ENCODE measurements at regions not wholly inside any gene's neighbourhood (a gene's known extent, or its start where the extent isn't known, plus 50 kb on each side); places are given as distances from the start of the nearest gene placed in this dataset.
A peak's percentile ranks its signal among the peaks of the same experiment; 100 is the strongest.
"Not testable (repeated sequence)": the region's sequence is repeated elsewhere in the genome, so short reads cannot be mapped to it uniquely, and the experiment has no call there.

DNA sequence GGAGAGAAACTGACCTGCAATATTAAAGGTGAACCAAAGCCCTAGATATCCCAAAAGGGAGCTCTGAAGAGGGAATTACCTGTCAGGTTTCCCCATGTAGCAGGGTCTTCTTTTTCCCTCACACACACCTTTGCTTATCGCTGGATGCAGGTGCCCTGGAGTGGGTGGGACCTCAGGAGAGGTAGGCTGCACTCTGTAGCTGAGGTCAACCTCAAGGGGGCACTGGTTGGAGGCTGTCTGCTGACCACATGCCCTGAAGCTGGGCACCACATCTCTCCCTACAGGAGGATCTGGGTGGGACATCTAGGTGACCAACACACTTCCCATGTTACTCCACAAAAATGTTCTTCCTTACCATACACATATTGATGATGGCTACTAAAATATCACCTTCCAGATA, 298.7 kb upstream of the USP25 start:
- DNase-seq (ENCODE audit: low read depth): no peak

DNA sequence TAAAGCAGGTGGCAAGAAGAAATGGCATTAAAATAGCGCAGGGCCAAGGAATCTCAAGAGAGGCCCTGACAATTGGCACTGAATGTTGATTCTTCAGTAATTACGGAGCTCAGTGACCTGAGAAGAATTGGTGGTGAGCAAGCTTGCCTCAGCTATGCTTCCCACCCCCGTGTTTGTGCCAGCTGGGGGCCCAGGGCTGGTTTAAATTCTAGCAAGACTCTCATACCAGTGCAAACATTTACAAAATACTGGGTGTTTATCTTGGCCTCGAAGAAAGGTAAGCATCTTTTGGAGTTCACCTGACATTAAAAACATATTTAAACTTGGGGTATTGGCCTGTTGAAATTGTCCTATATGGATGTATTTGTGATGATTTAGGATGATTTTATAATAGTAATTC, 296.7 kb upstream of the USP25 start:
- peak; percentile 80 for DNase-seq (ENCODE audit: low read depth)

DNA sequence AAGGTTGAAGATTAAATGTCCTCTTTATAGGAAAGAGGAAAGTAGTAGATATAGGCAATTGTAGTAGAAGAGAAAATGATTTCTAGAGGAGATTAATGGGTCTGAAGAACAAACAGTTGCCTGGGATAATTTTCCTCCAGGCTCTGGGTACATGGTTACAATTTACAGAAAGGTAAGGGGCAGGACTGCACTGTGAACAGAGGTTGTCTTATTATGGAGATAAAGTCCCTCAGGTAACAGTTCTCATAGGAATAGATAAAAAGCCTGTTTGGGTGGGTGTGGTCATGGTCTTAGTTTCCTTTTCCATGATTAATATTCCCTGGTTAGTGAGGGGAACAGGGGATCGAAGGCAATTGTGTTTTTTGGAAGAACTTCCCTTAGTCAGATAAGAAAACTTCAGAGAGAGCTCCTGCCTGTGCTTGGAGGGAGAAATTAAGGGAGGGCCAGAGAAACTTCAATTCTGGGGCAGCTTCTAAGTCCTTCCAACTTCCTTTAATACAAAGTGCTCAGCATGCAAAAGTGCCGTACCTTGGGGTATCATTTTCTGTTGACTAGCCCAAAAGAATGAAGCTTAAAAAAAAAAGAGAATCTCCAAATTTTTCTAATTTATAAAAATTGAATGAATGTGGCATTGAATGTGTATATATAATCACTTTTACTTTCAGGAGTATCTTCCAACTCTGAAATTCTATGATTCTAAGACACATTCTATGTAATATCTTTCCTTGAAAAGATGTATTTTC, 295.4 kb upstream of the USP25 start:
- no peak for DNase-seq (ENCODE audit: low read depth)

DNA sequence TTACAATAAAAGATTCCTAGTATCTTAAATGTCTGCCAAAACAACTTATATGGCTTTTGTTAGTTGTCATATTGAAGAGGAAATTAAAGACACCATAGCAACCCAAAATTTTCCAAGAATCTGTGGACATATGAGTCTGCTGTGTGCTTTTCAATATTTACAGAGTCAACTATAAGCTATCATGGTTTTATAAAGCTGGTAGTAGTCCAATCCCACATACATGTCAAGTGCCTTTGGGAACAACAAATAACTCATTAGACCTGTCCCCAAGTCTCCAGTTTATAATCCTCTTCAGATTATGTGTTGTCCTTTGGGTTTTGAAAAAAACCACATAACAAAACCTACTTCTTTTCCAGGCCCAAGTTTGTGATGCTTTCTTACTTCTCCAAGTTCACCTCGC, 293.8 kb upstream of the USP25 start:
- no peak for DNase-seq (ENCODE audit: low read depth)

DNA sequence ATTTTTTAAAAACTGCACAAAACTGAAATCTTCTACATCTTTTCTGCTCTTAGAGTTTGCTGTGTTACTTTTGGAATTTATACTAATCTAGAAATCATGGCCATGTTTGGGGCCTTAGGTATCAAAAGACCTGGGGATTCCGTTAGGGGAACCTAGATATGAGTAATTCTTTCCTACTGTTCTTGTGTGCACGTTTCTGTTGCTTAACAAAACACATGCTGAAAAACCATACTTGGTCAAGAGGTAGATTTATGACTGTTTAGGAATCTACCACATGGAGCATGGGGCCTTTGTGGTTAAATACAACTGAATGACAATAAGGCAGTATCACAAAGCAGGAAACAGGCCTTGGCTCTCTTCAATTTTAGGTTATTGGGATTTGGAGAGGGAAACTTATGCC, 291.9 kb upstream of the USP25 start:
- DNase-seq (ENCODE audit: low read depth): peak; percentile 92

DNA sequence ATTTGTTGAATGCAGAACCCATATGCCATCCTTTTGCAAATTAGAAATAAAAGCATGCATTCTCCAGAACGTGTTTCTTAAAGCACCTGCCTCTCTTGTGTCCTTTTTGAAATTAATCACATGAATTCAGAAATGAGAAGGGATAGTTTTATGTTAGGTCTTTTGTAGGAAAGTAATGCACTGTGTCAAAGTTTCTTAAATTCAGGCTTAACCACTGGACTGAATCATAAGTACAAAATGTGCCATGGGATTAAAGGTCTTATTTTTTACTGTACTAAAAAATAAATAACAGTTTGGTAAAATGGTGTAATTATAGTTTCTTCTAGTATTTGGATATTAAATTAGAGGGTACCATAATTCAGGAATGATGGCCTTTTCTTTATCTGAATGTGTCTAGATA, 290.1 kb upstream of the USP25 start:
- no peak for DNase-seq (ENCODE audit: low read depth)

DNA sequence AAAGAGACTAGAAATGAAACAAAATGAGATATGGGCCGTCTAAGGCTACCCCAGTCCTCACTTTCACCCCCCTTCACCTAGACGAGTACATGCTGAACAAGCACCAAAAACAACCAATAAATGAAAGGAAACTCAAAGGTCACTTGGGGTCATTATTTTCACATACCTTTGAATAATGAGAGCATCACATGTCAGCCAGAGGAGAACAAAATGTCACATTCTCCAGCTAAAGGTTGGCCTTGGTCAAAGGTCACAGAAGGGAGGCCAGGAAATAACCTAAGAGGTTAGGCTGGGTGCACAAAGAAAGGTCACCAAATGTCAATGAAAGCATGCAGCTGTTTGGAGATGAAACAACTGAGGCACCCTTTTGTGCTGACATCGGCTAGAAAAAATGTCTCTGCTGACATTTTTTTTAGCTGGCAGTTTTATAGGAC, 288.7 kb upstream of the USP25 start:
- DNase-seq (ENCODE audit: low read depth): no peak

DNA sequence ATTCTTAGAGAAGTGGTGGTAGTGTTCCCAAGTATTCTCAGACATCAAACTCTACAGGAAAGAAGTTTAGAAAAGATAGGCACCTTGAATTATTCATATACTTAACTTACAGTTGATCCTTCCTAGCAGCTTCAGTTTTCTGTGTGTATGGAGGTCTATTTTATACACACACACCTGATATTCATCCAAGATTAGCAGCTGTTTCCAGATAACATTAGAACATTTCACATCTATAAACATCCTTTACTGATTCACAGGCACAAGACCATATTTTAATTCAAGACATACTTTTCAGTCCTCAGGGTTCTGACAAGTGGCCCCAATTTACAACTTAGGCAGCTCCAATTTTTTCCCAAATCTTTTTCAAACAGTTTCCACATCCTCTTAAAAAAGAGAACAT, 287.8 kb upstream of the USP25 start:
- no peak for DNase-seq (ENCODE audit: low read depth)

DNA sequence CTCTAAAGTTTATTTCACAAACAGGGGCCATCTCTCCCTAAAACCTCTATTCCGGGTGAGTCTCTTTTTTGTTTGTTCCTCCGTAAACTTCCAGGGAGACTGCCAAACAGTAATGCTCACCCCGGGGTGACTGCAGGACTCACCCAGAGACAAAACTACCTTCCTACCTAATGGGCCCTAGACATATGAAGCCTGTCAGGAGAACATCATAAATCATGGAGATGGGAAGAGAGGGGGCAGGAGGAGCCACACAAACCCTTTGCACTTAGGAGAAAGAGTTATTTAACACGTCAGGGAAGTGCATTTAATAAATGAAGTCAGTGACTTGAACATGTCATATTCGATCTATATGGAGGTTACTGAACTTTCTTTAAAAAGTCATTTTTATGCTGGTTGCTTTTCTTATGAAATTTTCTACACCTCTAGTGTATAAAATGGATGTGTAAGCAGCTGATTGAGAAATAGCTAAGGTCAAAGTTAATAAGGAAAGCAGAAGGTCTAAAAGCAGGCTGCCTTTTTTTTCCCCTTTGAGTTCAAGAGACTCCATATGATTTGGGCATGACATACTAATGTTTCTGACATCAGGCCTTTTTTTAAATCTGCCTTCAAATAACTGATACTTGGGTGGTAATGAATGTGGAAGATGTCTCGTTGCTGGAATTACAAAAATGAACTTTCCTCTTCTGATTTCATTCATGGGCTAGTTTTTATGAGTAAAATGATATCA, 286.9 kb upstream of the USP25 start:
- DNase-seq (ENCODE audit: low read depth): no peak

DNA sequence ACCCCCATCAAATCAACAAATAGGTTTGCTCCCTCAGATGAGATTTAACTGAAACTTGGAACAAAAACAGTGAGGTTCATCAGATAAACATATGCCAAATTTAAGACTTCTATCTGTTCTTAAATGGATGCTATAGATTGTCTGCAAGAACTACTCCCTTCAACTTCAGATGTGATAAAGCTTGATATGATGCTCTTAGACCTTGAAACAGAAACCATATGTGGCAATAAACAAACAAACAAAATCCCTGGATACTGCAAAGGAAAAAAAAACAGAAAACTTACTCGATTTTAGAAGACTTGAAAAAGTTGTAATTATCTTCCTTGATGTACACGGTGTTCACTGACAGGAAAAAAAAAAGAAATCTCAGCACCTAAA, 286.1 kb upstream of the USP25 start:
- DNase-seq (ENCODE audit: low read depth): no peak

DNA sequence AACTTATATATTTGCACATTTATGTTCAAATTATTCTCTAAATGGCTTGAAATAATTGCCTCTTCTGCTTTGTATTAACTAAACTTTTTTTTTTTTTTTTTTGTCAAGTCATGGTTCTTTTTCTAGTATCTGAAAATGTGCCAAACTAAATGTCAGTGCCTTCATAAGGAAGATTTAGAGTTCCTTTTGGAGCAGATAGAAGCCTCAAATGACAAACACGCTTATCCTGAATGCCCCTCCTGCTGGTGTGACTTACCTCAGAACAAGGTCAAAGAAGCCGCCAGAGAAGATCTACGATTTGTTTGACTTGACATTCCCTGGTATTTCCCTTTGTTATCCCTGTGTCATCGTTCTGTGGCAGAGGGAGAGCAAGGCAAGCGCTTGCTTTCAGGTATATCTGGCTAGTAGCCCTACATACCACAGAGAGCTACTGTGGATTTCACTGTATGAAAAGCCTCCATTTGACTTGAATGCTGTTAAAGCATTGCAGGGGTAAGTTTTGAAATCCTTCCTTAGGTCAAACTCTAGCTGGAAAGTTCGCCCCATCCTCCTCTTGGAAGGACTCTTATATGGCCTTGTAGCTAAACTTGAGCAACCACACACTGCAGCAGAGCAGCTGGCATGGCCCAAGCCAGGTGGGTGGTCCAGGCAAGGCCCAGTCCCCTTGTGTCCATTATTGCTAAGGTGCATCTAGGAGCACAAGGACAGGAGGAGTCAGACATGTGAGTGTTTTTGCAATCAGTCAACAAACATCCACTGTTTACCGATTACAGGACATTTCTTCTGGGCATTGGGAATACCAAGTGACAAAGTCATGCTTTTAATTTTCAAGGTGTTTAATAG, 285.4 kb upstream of the USP25 start:
- peak; percentile 41 for DNase-seq (ENCODE audit: low read depth)

DNA sequence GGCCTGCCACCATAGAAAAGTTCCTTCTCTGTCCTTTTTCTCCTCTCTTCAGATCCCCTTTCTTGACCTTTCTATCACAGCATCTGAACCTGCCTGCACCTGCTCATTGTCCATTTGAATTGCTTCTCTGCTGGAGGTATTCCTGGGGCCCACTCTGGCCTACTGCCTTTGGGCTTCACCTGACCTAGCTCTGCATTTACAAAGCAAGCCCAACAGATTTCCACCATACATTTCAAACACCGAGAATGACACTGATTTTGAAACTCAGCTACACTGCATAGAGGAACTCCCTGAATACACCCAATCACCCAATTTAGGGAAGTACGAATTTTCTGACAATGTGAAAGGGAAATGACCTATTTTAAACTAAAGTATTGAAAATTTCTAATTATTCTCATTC, 284.5 kb upstream of the USP25 start:
- no peak for DNase-seq (ENCODE audit: low read depth)

DNA sequence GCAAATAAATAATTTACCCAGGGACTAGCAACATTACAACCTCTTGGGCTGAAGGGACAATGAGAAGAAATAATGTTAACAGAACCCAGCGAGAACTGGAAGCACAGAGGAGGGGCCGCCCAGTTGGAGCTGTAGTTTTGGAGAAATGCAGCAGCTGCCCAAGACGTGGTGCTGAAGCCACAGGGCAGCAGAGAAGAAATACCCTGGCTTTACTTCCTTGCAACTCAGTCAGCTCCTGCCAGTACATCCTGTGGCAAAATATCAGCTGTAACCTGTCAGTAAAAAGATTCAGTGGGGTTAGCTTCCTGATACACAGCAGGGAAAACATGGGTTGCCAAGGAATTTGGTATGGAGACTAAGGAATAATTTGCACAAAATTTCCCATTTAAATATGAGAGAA, 283.6 kb upstream of the USP25 start:
- DNase-seq (ENCODE audit: low read depth): no peak

DNA sequence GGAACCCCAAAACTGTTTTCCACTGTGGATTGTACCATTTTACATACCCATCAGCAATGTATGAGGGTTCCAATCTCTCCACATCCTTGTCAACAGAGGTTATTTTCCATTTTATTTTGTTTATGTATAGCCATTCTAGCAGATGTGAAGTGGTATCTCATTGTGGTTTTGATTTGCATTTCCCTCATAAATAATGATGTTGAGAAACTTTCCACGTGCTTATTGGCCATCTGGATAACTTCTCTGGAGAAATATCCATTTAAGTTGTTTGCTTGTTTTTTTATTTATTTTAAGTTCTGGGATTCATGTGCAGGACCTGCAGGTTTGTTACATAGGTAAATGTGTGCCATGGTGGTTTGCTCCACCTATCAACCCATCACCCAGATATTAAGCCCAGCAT, 280.2 kb upstream of the USP25 start:
- DNase-seq (ENCODE audit: low read depth): no peak

DNA sequence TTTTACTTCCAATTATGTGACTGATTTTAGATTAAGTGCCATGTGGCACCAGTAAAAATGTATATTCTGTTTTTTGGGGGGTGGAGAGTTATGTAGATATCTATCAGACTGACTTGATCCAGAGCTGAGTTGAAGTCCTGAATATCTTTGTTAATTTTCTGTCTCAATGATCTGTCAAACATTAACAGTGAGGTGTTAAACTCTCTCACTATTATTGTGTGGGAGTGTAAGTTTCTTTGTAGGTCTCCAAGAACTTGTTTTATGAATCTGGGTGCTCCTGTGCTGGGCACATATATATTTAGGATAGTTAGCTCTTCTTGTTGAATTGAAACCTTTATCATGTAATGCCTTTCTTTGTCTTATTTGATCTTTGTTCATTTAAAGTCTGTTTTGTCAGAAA, 276.5 kb upstream of the USP25 start:
- peak; percentile 72 for DNase-seq (ENCODE audit: low read depth)

DNA sequence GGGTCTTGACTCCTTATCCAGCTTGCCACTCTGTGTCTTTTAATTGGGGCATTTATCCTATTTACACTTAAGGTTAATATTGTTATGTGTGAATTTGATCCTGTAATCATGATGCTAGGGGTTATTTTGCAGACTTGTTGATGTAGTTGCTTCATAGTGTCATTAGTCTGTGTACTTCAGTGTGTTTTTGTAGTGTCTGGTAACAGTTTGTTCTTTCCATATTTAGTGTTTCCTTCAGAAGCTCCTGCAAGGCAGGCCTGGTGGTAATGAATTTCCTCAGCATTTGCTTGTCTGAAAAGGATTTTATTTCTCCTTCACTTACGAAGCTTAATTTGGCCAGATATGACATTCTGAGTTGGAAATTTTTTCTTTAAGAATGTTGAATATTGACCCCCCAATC, 276.0 kb upstream of the USP25 start:
- DNase-seq (ENCODE audit: low read depth): peak; percentile 70

DNA sequence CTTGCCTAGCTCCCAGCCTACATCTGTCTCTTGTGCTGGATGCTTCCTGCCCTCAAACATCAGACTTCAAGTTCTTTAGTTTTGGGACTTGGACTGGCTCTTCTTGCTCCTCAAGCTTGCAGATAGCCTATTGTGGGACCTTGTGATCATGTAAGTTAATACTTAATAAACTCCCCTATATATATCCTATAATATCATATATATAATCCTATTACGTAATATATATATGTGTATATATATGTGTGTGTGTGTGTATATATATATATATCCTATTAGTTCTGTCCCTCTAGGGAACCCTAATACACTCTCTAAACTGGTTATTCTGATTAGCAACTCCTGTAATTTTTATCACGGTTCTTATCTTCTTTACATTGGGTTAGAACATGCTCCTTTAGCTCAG, 274.9 kb upstream of the USP25 start:
- DNase-seq (ENCODE audit: low read depth): not testable (repeated sequence)

DNA sequence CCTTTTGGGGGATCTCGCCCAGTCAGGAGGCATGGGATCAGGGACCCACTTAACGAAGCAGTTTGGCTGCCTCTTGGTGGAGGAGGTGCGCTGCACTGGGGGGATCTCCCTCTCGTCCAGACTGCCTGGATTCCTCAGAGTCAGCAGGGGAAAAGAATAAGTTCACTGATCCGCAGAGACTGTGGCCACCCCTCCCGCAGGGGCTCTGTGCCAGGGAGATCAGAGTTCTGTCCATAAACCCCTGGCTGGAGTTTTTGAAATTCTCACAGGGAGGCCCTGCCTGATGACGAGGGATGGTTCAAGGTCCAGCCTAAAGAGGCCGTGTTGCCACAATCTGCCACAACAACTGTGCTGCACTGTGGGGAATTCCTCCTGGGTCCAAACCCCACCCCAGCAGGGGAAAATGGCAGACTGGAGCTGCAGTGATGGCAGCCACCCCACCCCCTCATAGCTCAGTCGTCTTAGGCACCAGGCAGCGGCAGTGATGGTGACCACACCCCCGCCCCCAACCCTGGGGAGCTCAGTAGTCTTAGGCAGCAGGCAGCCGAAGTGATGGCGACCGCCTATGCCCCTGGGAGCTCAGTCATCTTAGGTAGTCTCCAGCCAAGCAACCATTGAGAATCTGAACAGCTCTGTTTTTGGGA, 273.8 kb upstream of the USP25 start:
- peak; percentile 89 for DNase-seq (ENCODE audit: low read depth)

DNA sequence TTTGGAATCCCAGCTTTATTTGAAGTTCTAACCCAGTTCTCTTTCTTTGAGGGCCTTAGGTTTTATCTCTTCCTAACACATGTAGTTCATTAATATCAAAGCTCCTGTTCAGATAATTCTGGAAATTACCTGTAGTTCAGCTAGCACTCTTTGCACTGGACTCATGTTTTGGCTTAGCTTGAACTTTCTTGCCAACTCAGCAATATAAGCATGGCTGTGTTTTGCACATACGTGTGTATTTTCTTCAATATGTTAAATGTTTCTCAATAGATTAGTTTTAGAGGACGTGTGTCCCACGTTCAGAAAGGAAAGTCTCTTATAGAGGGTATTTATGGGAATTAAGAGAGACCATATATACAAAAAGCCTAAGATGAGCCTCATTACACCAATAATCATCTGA, 271.8 kb upstream of the USP25 start:
- DNase-seq (ENCODE audit: low read depth): no peak

DNA sequence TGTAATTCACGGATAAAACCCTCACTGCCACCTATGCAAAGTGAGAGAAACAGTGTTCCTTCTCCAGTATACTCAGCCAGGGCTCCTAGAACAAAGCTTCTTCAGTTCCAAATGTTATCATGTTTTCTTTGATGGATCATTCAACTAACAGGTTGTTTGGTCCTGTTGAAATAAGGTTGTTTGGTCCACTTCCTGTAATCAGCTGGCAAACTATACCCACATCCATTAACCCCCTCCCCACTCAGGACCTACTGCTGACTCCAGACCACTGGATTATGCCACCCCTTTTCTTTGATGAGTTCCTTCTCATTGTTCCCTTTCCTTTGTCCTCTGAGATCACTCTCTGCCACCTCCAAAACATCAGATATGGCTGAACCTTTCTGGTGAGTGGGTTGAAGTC, 267.7 kb upstream of the USP25 start:
- DNase-seq (ENCODE audit: low read depth): no peak

DNA sequence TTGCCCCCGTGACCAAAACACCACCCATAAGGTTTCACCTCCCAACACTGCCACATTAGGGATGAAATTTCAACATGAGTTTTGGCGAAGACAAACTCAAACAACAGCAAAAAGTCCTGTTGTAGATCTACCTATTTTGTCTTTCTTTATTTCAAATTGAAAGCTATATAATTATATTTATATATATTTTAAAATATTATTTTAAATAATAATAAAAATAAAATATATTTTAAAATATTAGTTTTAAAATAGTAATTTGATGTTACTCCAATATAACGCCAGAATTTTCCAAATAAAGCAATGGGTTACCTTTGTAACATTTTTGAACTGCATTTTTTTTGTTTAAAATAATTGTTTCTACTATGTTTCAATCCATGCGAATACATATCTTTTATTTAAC, 263.5 kb upstream of the USP25 start:
- no peak for DNase-seq (ENCODE audit: low read depth)

DNA sequence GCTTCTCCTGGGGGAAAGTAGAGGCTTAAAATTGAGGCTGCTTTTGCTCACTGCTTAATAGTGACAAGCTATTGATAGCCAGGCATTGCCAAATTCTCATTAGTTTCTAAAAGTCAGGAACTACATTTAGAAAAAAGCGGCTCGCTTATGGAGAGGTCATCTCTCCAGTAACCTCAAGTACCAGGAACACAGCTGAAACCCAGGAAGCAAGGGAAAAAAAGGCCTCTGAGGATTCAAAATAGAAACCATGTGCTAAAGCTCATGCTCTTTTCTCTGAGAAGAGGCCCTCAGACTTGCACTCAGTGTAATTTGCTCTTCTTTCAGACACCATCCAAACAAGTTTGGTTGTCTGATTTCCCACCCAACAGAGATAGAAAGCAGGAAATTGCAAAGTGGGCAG, 261.4 kb upstream of the USP25 start:
- DNase-seq (ENCODE audit: low read depth): no peak
